IPS-11a (cell line): ENCODE measurements at regions not wholly inside any gene's neighbourhood (a gene's known extent, or its start where the extent isn't known, plus 50 kb on each side); places are given as distances from the start of the nearest gene placed in this dataset.

Experiments
- H3K4me3 ChIP-seq: one replicate; pipeline ENCODE4 v1.5.1; 2013; ENCODE audit warnings: low read depth, low read length, control low read depth

DNA sequence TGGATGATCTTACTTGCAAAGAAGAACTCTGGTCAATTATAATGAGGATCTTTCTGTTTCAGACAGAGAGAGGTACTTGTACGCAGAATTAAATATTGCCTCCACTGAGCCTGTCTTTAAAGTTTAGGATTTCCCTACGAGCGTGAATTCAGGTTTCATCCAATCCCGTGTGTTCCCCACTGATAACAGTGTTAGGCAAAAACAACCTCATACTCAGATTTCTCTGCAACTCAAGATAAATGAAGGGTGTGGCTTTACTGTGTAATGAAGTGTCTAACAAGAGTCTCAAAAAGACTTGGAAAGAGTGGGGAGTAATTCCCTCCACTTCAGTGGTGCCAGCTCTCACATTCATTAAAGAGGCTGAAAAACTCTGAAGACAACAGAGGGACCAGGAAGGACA lies 53.2 kb upstream of the ACO1 start:
- H3K4me3 ChIP-seq: no peak overlapping the region

DNA sequence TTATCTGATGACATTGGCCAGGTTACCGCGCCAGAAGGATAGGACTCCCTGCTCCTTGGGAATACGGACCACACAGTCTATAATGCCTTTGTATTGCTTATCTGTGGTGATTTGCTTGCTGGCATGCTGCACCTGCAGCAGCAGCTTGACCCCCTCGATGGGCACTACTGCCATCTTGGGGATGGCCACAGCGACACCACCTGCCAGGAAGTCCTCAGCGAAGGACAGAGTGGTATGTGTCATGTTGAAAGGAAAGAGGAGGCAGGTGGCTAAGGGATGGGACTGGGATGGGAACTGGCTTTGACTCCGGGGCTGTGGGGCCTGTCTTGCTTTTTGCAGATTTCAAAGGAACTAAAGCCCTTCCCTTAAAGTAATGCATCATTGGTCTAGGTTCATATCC lies 50.3 kb upstream of the ACO1 start:
- H3K4me3 ChIP-seq: no peak overlapping the region
